Mesenchymal stem cell (in vitro differentiated cells and primary cell): ENCODE measurements at regions not wholly inside any gene's neighbourhood (a gene's known extent, or its start where the extent isn't known, plus 50 kb on each side); places are given as distances from the start of the nearest gene placed in this dataset.

Experiments
- DNase-seq: peaks from one replicate; pipeline ENCODE4 v3.0.0-alpha.2; 2013
- H2AFZ ChIP-seq: one replicate; pipeline ENCODE4 v1.6.1; 2013; ENCODE audit warnings: low read depth, mild to moderate bottlenecking, control low read depth, inconsistent platforms, low read length, moderate library complexity
- H2AK5ac ChIP-seq: 2 replicates; pipeline ENCODE4 v1.6.1; 2013; ENCODE audit warnings: low read length, moderate library complexity, mild to moderate bottlenecking, inconsistent platforms; ENCODE audit not compliant: severe bottlenecking
- H2BK120ac ChIP-seq: one replicate; pipeline ENCODE4 v1.6.1; 2013; ENCODE audit warnings: low read depth, mild to moderate bottlenecking, inconsistent platforms, low read length, moderate library complexity
- H2BK12ac ChIP-seq, 2 experiments: one replicate each; pipeline ENCODE4 v1.6.1; 2013; ENCODE audit warnings: inconsistent platforms in 2 of 2, low read length in 2 of 2, mild to moderate bottlenecking in 2 of 2, moderate library complexity in 2 of 2, control low read depth in 1 of 2
- H2BK15ac ChIP-seq: one replicate; pipeline ENCODE4 v1.6.1; 2013; ENCODE audit warnings: mild to moderate bottlenecking, low read depth, inconsistent platforms; ENCODE audit not compliant: poor library complexity, severe bottlenecking
- H2BK5ac ChIP-seq: 2 replicates; pipeline ENCODE4 v1.6.1; 2013; ENCODE audit warnings: low read depth, mild to moderate bottlenecking, low read length, control low read depth, inconsistent platforms; ENCODE audit not compliant: poor library complexity, severe bottlenecking
- H3K14ac ChIP-seq, 2 experiments: one replicate each; pipeline ENCODE4 v1.6.1; 2013; ENCODE audit warnings: inconsistent platforms in 2 of 2, low read length in 2 of 2, control low read depth in 1 of 2, mild to moderate bottlenecking in 1 of 2, moderate library complexity in 1 of 2
- H3K18ac ChIP-seq, 2 experiments: one replicate each; pipeline ENCODE4 v1.6.1; 2013; ENCODE audit warnings: inconsistent platforms in 2 of 2, low read length in 2 of 2, control low read depth in 1 of 2, low read depth in 1 of 2, mild to moderate bottlenecking in 1 of 2
- H3K23ac ChIP-seq, 2 experiments: one replicate each; pipeline ENCODE4 v1.6.1; 2013; ENCODE audit warnings: inconsistent platforms in 2 of 2, low read length in 2 of 2, mild to moderate bottlenecking in 2 of 2, moderate library complexity in 2 of 2, control low read depth in 1 of 2
- H3K27ac ChIP-seq: 2 replicates; pipeline ENCODE4 v1.5.1; 2013; ENCODE audit warnings: mild to moderate bottlenecking, moderate library complexity, low read length, control low read depth, inconsistent platforms; ENCODE audit not compliant: poor library complexity, severe bottlenecking
- H3K27me3 ChIP-seq, 2 experiments: 2 replicates each; pipeline versions ENCODE4 v1.6.1 to v1.7.0; 2013; ENCODE audit warnings: low read length in 2 of 2, mild to moderate bottlenecking in 2 of 2, moderate library complexity in 2 of 2, control low read depth in 1 of 2, inconsistent platforms in 1 of 2; ENCODE audit not compliant: control insufficient read depth in 1 of 2, insufficient read depth in 1 of 2
- H3K36me3 ChIP-seq, 2 experiments: 2 replicates each; pipeline versions ENCODE4 v1.6.1 to v1.7.0; 2013; ENCODE audit warnings: low read length in 2 of 2, control low read depth in 1 of 2, inconsistent platforms in 1 of 2, low read depth in 1 of 2, mild to moderate bottlenecking in 1 of 2; ENCODE audit not compliant: insufficient read depth in 2 of 2, control insufficient read depth in 1 of 2
- H3K4ac ChIP-seq, 2 experiments: one replicate each; pipeline ENCODE4 v1.6.1; 2013; ENCODE audit warnings: inconsistent platforms in 2 of 2, low read length in 2 of 2, mild to moderate bottlenecking in 2 of 2, moderate library complexity in 2 of 2, control low read depth in 1 of 2, low read depth in 1 of 2
- H3K4me1 ChIP-seq: 2 replicates; pipeline ENCODE4 v1.6.1; 2013; ENCODE audit warnings: low read depth, low read length, control low read depth; ENCODE audit not compliant: control insufficient read depth, insufficient read depth
- H3K4me2 ChIP-seq: 2 replicates; pipeline ENCODE4 v1.6.1; 2013; ENCODE audit warnings: low read length, mild to moderate bottlenecking, inconsistent platforms; ENCODE audit not compliant: poor library complexity, severe bottlenecking
- H3K4me3 ChIP-seq, 2 experiments: 2 replicates each; pipeline versions ENCODE4 v1.5.1 to v1.7.0; 2013; ENCODE audit warnings: low read length in 2 of 2, mild to moderate bottlenecking in 2 of 2, control low read depth in 1 of 2, low read depth in 1 of 2; ENCODE audit not compliant: insufficient read depth in 1 of 2
- H3K79me1 ChIP-seq: replicated peaks from 2 replicates; pipeline ENCODE4 v1.6.1; 2013; ENCODE audit warnings: mild to moderate bottlenecking, control low read depth, low read length, inconsistent platforms; ENCODE audit not compliant: poor library complexity, severe bottlenecking
- H3K9ac ChIP-seq: 2 replicates; pipeline ENCODE4 v1.7.0; 2013; ENCODE audit warnings: mild to moderate bottlenecking, low read length, moderate library complexity
- H3K9me3 ChIP-seq: 2 replicates; pipeline ENCODE4 v1.7.0; 2013; ENCODE audit warnings: mild to moderate bottlenecking, low read length; ENCODE audit not compliant: control insufficient read depth
- H4K8ac ChIP-seq: one replicate; pipeline ENCODE4 v1.6.1; 2013; ENCODE audit warnings: inconsistent platforms, mild to moderate bottlenecking, low read length, moderate library complexity
- H4K91ac ChIP-seq: one replicate; pipeline ENCODE4 v1.6.1; 2013; ENCODE audit warnings: mild to moderate bottlenecking, low read length, inconsistent platforms
- WGBS: methylation state at CpG from one replicate; pipeline ENCODE4 v1.1.7; 2013; ENCODE audit warnings: mixed read lengths; 5-methylcytosine and 5-hydroxymethylcytosine counted together

- Histone ChIP-seq H3K4me1 (no peaks in the 10 kb centered on the region), H3K27me3 (no peaks in the 10 kb centered on the region), H3K4me3 (no peak overlapping the region), H2AK5ac (no peak overlapping the region), H2BK15ac (no peak overlapping the region), H2BK5ac (no peak overlapping the region), H3K18ac (no peak overlapping the region), H3K79me1 (no peaks in the 10 kb centered on the region), H3K36me3 (no peaks in the 10 kb centered on the region), H3K14ac (no peak overlapping the region), H2BK12ac (no peak overlapping the region), H3K23ac (no peak overlapping the region), H3K4me2 (no peak overlapping the region), H3K27ac (no peak overlapping the region), H2BK120ac (no peak overlapping the region), H2AFZ (no peak overlapping the region), H3K9ac (no peak overlapping the region), H4K8ac (no peak overlapping the region), H4K91ac (no peak overlapping the region), H3K4ac (no peak overlapping the region), H3K9me3 (peaks cover 19% of the 10 kb centered on the region)
- no peak for DNase-seq
- 100% methylated on average over 1 of the region's 2 CpGs for WGBS
Observed at GRCh38 chr9:82208741-82209450, 220.3 kb downstream of the SPATA31D1 start.

DNA sequence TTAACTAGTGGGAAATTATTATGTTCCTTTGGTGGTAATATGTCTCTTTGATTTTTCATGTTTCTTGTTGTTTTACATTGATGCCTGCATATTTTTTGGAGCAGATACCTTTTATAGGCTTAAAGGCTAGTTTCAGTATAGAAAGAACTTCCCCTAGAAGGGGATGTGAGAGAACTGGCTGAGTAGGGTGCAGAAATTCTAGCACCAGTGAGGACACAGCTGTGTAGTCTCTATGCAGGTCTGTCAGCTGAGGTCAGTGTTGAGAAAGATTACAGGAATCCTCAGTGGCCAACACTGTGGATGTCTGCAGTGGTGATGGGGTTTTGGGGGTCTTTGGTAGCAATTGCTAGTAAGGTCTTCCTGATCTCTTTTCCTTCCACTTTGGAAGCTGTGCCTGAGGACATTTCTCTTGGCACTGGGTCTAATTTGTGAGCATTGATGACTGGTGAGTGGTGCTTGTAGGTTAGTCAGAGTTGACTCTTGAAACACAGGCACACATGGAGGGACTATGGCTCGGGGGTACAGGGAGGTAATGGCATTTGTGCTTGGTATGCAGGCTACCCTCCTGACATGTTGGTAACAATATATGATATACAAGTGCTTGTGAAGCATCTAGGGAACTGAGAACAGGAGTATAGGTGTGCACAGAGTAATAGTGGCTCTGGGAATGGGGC is 221.4 kb downstream of the SPATA31D1 start:
- no peak overlapping the region for H2BK5ac ChIP-seq
- H3K4me3 ChIP-seq: no peak overlapping the region
- no peaks in the 10 kb centered on the region for H3K79me1 ChIP-seq
- H3K27me3 ChIP-seq: no peaks in the 10 kb centered on the region
- no peaks in the 10 kb centered on the region for H3K36me3 ChIP-seq
- H2AFZ ChIP-seq: no peak overlapping the region
- DNase-seq: no peak
- H2BK12ac ChIP-seq: no peak overlapping the region
- H3K4ac ChIP-seq: no peak overlapping the region
- no peak overlapping the region for H3K4me2 ChIP-seq
- H2AK5ac ChIP-seq: no peak overlapping the region
- H3K23ac ChIP-seq: no peak overlapping the region
- H2BK120ac ChIP-seq: no peak overlapping the region
- no peaks in the 10 kb centered on the region for H3K4me1 ChIP-seq
- no peak overlapping the region for H3K14ac ChIP-seq
- no peak overlapping the region for H4K91ac ChIP-seq
- H4K8ac ChIP-seq: no peak overlapping the region
- 67% methylated on average over 1 of the region's 1 CpG for WGBS
- no peak overlapping the region for H3K18ac ChIP-seq
- H3K9me3 ChIP-seq: peaks cover 19% of the 10 kb centered on the region
- H3K9ac ChIP-seq: no peak overlapping the region
- no peak overlapping the region for H3K27ac ChIP-seq
- H2BK15ac ChIP-seq: no peak overlapping the region

DNA sequence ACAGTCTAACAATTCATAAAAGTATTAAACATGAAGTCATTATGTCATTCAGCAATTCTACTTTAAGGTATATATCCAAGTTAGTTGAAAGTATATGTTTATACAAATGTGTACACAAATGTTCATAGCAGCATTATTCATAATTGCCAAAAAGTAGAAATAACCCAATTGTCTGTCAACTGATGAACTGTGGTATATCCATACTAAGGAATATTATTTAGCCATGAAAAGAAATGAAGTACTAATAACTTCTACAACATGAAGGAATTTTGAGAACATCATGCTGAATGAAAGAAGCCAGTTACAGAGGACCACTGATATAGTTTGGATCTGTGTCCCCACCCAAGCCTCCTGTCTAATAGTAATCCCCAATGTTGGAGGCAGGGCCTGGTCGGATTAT is 224.3 kb downstream of the SPATA31D1 start:
- H2BK12ac ChIP-seq: no peak overlapping the region
- H3K79me1 ChIP-seq: no peaks in the 10 kb centered on the region
- H2BK15ac ChIP-seq: no peak overlapping the region
- no peak overlapping the region for H3K18ac ChIP-seq
- H4K91ac ChIP-seq: no peak overlapping the region
- no peaks in the 10 kb centered on the region for H3K27me3 ChIP-seq
- H2AFZ ChIP-seq: no peak overlapping the region
- H3K4ac ChIP-seq: no peak overlapping the region
- H3K4me1 ChIP-seq: no peaks in the 10 kb centered on the region
- no peak overlapping the region for H3K4me3 ChIP-seq
- H3K36me3 ChIP-seq: no peaks in the 10 kb centered on the region
- no peak overlapping the region for H2AK5ac ChIP-seq
- WGBS: 100% methylated on average over 1 of the region's 1 CpG
- peaks cover 19% of the 10 kb centered on the region for H3K9me3 ChIP-seq
- H2BK5ac ChIP-seq: no peak overlapping the region
- no peak overlapping the region for H3K23ac ChIP-seq
- no peak overlapping the region for H3K9ac ChIP-seq
- H4K8ac ChIP-seq: no peak overlapping the region
- no peak overlapping the region for H3K4me2 ChIP-seq
- DNase-seq: no peak
- H2BK120ac ChIP-seq: no peak overlapping the region
- no peak overlapping the region for H3K27ac ChIP-seq
- H3K14ac ChIP-seq: no peak overlapping the region

GRCh38 chr9:82216435-82216834 is 227.9 kb downstream of the SPATA31D1 start:
- Histone ChIP-seq H3K36me3 (no peaks in the 10 kb centered on the region), H3K79me1 (no peaks in the 10 kb centered on the region), H3K23ac (no peak overlapping the region), H4K91ac (no peak overlapping the region), H3K9me3 (peaks cover 12% of the 10 kb centered on the region), H3K18ac (no peak overlapping the region), H2AFZ (no peak overlapping the region), H3K4me3 (no peak overlapping the region), H2AK5ac (no peak overlapping the region), H2BK15ac (no peak overlapping the region), H4K8ac (no peak overlapping the region), H3K27ac (no peak overlapping the region), H2BK5ac (no peak overlapping the region), H3K4ac (no peak overlapping the region), H3K4me2 (no peak overlapping the region), H3K9ac (no peak overlapping the region), H2BK120ac (no peak overlapping the region), H3K14ac (no peak overlapping the region), H3K4me1 (no peaks in the 10 kb centered on the region), H2BK12ac (no peak overlapping the region), H3K27me3 (no peaks in the 10 kb centered on the region)
- DNase-seq: no peak
- WGBS: 81% methylated on average over 5 of the region's 5 CpGs
